Mesothelial cell of epicardium (in vitro differentiated cells): ENCODE measurements at regions not wholly inside any gene's neighbourhood (a gene's known extent, or its start where the extent isn't known, plus 50 kb on each side); places are given as distances from the start of the nearest gene placed in this dataset.
"Not testable (repeated sequence)": the region's sequence is repeated elsewhere in the genome, so short reads cannot be mapped to it uniquely, and the experiment has no call there.

Experiments used
- DNase-seq, 2 experiments: peaks; one replicate each; pipeline ENCODE4 v3.0.0; 2021; ENCODE audit warnings: low spot score in 2 of 2; ENCODE audit not compliant: unreplicated experiment in 2 of 2
- H3K27ac Mint-ChIP-seq: 2 replicates; pipeline ENCODE4 v1.8.0; 2021; ENCODE audit warnings: mixed read lengths
- H3K27me3 Mint-ChIP-seq: 2 replicates; pipeline ENCODE4 v1.8.0; 2021; ENCODE audit warnings: low read depth, mixed read lengths
- H3K36me3 Mint-ChIP-seq: 2 replicates; pipeline ENCODE4 v1.8.0; 2021; ENCODE audit warnings: mixed read lengths
- H3K4me1 Mint-ChIP-seq: 2 replicates; pipeline ENCODE4 v1.8.0; 2021; ENCODE audit warnings: mixed read lengths
- H3K4me3 Mint-ChIP-seq: 2 replicates; pipeline ENCODE4 v1.8.0; 2021; ENCODE audit warnings: mild to moderate bottlenecking, moderate library complexity, mixed read lengths
- H3K9me3 Mint-ChIP-seq: 2 replicates; pipeline ENCODE4 v1.8.0; 2021; ENCODE audit warnings: mixed read lengths
- TF ChIP-seq, protein P1 (sequence below): fragments of 200-600 bp; sonication (generic); IDR thresholded peaks from one replicate; pipeline ENCODE4 v1.5.0; 2021; ENCODE audit warnings: antibody characterized with exemption; ENCODE audit not compliant: unreplicated experiment

DNA sequence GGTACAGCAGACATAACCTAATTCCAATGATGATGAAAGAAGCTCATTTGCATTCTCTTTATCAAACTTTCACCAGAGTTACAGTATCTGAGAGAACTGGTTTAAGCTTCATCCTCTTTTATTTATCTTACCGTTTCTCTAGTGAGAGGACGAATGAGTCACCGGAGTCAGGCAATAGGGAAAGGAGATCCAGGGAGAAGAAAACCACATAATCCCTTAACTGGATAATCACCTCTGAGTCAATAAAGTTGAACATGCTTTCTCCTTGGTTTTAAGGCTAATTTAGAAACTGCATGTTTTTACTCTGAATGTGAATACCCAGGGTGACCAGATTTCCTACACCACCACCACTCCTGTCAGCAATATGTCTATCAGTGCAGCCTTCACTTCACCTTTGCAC is 313.7 kb upstream of the TBX18 start:
- peaks cover 11% of the 10 kb centered on the region for H3K4me1 Mint-ChIP-seq
- no peak overlapping the region for H3K27ac Mint-ChIP-seq
- H3K9me3 Mint-ChIP-seq = peaks cover 3% of the 10 kb centered on the region
- no peaks in the 10 kb centered on the region for H3K36me3 Mint-ChIP-seq
- H3K27me3 Mint-ChIP-seq = peaks cover 14% of the 10 kb centered on the region
- no peak overlapping the region for H3K4me3 Mint-ChIP-seq
- TF ChIP-seq, protein P1, sequence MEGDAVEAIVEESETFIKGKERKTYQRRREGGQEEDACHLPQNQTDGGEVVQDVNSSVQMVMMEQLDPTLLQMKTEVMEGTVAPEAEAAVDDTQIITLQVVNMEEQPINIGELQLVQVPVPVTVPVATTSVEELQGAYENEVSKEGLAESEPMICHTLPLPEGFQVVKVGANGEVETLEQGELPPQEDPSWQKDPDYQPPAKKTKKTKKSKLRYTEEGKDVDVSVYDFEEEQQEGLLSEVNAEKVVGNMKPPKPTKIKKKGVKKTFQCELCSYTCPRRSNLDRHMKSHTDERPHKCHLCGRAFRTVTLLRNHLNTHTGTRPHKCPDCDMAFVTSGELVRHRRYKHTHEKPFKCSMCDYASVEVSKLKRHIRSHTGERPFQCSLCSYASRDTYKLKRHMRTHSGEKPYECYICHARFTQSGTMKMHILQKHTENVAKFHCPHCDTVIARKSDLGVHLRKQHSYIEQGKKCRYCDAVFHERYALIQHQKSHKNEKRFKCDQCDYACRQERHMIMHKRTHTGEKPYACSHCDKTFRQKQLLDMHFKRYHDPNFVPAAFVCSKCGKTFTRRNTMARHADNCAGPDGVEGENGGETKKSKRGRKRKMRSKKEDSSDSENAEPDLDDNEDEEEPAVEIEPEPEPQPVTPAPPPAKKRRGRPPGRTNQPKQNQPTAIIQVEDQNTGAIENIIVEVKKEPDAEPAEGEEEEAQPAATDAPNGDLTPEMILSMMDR = no peak
- no peak for DNase-seq

DNA sequence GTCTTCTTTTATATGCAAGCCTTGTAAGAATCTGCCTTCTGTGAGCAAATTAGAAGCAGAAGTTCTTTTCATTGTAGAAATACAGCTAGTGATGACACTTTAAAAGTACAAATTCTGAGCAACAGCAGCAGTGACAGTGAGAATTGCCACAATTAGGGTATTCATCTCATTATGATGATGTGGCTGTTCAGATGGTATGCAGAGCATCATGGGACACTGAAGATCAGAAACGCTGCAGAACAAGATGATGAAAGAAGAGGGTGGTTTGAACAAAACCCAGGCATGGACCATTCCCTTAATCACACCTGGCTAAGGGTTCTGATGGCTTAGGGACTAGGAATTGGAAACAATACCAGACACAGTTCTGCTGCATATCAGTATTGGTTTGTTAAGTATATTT is 312.7 kb upstream of the TBX18 start:
- TF ChIP-seq, protein P1 = no peak
- no peak overlapping the region for H3K4me3 Mint-ChIP-seq
- peaks cover 11% of the 10 kb centered on the region for H3K4me1 Mint-ChIP-seq
- H3K27me3 Mint-ChIP-seq = peaks cover 12% of the 10 kb centered on the region
- peaks cover 3% of the 10 kb centered on the region for H3K9me3 Mint-ChIP-seq
- H3K27ac Mint-ChIP-seq = no peak overlapping the region
- no peaks in the 10 kb centered on the region for H3K36me3 Mint-ChIP-seq
- no peak for DNase-seq

DNA sequence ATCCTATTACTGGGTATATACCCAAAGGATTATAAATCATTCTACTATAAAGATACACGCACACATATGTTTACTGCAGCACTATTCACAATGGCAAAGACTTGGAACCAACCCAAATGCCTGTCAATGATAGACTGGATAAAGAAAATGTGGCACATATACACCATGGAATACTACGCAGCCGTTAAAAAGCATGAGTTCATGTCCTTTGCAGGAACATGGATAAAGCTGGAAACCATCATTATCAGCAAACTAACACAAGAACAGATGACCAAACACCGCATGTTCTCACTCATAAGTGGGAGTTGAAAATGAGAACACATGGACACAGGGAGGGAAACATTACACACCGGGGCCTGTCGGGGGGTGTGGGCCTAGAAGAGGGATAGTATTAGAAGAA is 307.4 kb upstream of the TBX18 start:
- not testable (repeated sequence) for H3K9me3 Mint-ChIP-seq, H3K4me3 Mint-ChIP-seq, DNase-seq, H3K27ac Mint-ChIP-seq, H3K36me3 Mint-ChIP-seq, H3K27me3 Mint-ChIP-seq, H3K4me1 Mint-ChIP-seq

DNA sequence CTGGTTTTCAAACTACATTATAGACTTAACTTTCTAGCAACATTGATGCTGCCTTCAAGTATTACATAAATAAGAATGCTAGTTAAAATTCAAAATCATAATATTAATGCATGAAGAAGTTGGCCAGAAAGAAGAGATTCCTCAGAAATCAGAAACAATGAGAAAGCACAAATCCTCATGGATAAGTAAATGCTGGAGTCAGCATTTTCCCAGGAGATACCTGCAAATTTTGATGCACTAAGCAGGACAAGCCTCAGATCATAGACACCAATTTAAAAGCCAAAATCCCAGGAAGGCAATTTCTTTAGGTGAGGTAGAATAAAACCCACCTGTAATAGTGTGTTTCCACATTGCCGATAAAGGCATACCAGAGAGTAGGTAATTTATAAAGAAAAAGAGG is 305.2 kb upstream of the TBX18 start:
- Mint-ChIP-seq H3K27ac (no peak overlapping the region), H3K9me3 (peaks cover 4% of the 10 kb centered on the region), H3K4me1 (peaks cover 2% of the 10 kb centered on the region), H3K27me3 (no peaks in the 10 kb centered on the region), H3K36me3 (no peaks in the 10 kb centered on the region), H3K4me3 (no peak overlapping the region)
- TF ChIP-seq, protein P1 = no peak
- DNase-seq = no peak

DNA sequence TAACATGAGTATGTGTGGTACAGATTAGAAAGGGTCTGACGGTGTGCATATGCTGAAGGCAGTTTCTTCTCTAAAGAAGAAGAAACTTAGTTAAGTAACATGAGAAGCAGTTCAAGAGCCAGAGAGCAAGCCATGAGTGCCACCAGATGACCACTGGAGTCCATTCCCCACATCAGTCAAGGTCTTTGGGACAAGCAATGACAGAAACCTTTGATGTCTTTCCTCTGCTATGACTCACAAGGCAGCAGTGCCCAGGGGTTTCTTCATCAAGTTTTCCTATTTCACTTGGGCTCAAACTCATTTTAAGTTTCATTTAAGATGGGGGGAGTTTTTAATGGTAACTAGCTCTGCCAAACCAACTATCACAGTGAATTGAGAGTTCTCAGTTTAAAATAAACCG is 303.8 kb upstream of the TBX18 start:
- TF ChIP-seq, protein P1 = no peak
- Mint-ChIP-seq H3K27me3 (no peaks in the 10 kb centered on the region), H3K4me3 (no peak overlapping the region), H3K36me3 (no peaks in the 10 kb centered on the region), H3K27ac (no peak overlapping the region), H3K9me3 (peaks cover 4% of the 10 kb centered on the region), H3K4me1 (peaks cover 2% of the 10 kb centered on the region)
- no peak for DNase-seq

DNA sequence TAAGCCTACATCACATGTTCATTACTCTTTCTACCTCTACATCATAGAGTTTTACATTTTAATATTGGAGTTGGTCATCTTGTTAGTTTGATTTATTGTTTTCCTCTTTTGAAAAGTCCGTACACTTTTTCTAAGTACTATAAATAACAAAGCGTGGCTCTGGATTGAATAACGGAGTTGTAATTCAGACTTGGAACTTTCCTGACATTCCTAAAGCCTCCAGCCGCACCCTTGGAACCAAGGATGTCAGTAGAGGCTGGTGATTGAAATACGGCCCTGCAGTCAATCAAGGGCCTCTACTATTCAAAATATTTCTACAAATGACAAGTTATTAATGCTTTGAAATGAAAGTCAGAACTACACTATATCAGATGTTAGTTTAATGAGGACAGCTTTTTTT is 301.9 kb upstream of the TBX18 start:
- Mint-ChIP-seq H3K4me3 (no peak overlapping the region), H3K9me3 (peaks cover 2% of the 10 kb centered on the region), H3K27me3 (no peaks in the 10 kb centered on the region), H3K36me3 (no peaks in the 10 kb centered on the region), H3K27ac (no peak overlapping the region), H3K4me1 (peaks cover 2% of the 10 kb centered on the region)
- TF ChIP-seq, protein P1 = no peak
- no peak for DNase-seq
